H1 (cell line): ENCODE measurements at regions not wholly inside any gene's neighbourhood (a gene's known extent, or its start where the extent isn't known, plus 50 kb on each side); places are given as distances from the start of the nearest gene placed in this dataset.

Source experiments
- ATF2 ChIP-seq: IDR thresholded peaks from 2 replicates; pipeline ENCODE4 v1.6.1; 2012; ENCODE audit warnings: low read length, inconsistent platforms
- CEBPB ChIP-seq: IDR thresholded peaks from 2 replicates; pipeline ENCODE4 v1.6.1; 2012; ENCODE audit warnings: low read depth, low read length
- CHD1 ChIP-seq: IDR thresholded peaks from 2 replicates; pipeline ENCODE4 v1.6.1; 2012; ENCODE audit warnings: low read depth, low read length, improper control_type of control experiment
- CHD7 ChIP-seq: fragments of 300-600 bp; sonication (generic); IDR thresholded peaks from 2 replicates; pipeline ENCODE4 v1.7.1; 2012; ENCODE audit warnings: low read length, moderate library complexity, mild to moderate bottlenecking, inconsistent platforms; ENCODE audit not compliant: insufficient replicate concordance

- no peak for TF ChIP-seq CHD7
- TF ChIP-seq ATF2: no peak
- TF ChIP-seq CHD1: no peak
- TF ChIP-seq CEBPB: no peak
Measured at GRCh38 chr9:115520646-115521045, 402.7 kb upstream of the TNC start (continued).
